B cell (primary cell): ENCODE measurements at regions not wholly inside any gene's neighbourhood (a gene's known extent, or its start where the extent isn't known, plus 50 kb on each side); places are given as distances from the start of the nearest gene placed in this dataset.

Experiments used
- ATAC-seq: fragments of 200-7000 bp; cut with Tn5 transposase; one replicate; pipeline ENCODE4 v1.10.0; 2021; ENCODE audit warnings: low read depth, mild to moderate bottlenecking, moderate number of reproducible peaks, moderate library complexity
- CTCF ChIA-PET: fragments of 350-600 bp; sonication (Branson Sonifier 250); formaldehyde crosslinking; loops from one replicate; lab custom pipeline; 2021; ENCODE audit warnings: antibody characterized with exemption, inconsistent platforms; lab: Charles Lee
- POLR2A ChIA-PET: fragments of 350-600 bp; sonication (Branson Sonifier 250); formaldehyde crosslinking; loops from one replicate; lab custom pipeline; 2021; ENCODE audit warnings: antibody characterized with exemption; lab: Charles Lee
- DNase-seq: peaks from one replicate; pipeline ENCODE4 v3.0.0; 2013
- H2AFZ ChIP-seq: 2 replicates; pipeline ENCODE4 v1.6.1; 2012; ENCODE audit warnings: mild to moderate bottlenecking, low read depth, low read length; ENCODE audit not compliant: insufficient read depth, poor library complexity, severe bottlenecking
- H3K27ac ChIP-seq, 2 donors: 1 replicate in 1 of 2; 2 replicates in 1 of 2; pipeline ENCODE4 v1.5.1; 2012 to 2013; ENCODE audit warnings: low read length in 2 of 2, mild to moderate bottlenecking in 2 of 2, moderate library complexity in 1 of 2
- H3K27me3 ChIP-seq, 4 experiments: fragments of 200-600 bp in 1 of 4; sonication (generic) in 1 of 4; replicated peaks in 1 of 4; 1 replicate in 2 of 4; 2 replicates in 2 of 4; pipeline versions ENCODE4 v1.6.1 to v1.7.0; 2013 to 2016; ENCODE audit warnings: low read length in 3 of 4, mild to moderate bottlenecking in 2 of 4, mixed read lengths in 1 of 4, moderate library complexity in 1 of 4; ENCODE audit not compliant: insufficient read depth in 4 of 4, control insufficient read depth in 3 of 4; ENCODE audit errors: control extremely low read depth in 1 of 4
- H3K36me3 ChIP-seq, 2 experiments: replicated peaks in 1 of 2; 1 replicate in 1 of 2; 2 replicates in 1 of 2; pipeline versions ENCODE4 v1.6.1 to v1.7.1; 2013; ENCODE audit warnings: low read length in 1 of 2; ENCODE audit not compliant: insufficient read depth in 2 of 2, control insufficient read depth in 1 of 2; ENCODE audit errors: control extremely low read depth in 1 of 2, extremely low read depth in 1 of 2
- H3K4me1 ChIP-seq, 2 donors: fragments of 200-600 bp in 1 of 2; sonication (generic) in 1 of 2; 1 replicate in 1 of 2; 2 replicates in 1 of 2; pipeline versions ENCODE4 v1.5.1 to v1.6.1; 2013 to 2017; ENCODE audit warnings: low read length in 2 of 2; ENCODE audit not compliant: control insufficient read depth in 2 of 2, insufficient read depth in 2 of 2
- H3K4me2 ChIP-seq: replicated peaks from 2 replicates; pipeline ENCODE3; 2012; ENCODE audit warnings: mild to moderate bottlenecking, low read depth, low read length; ENCODE audit not compliant: poor library complexity, severe bottlenecking
- H3K4me3 ChIP-seq, 5 experiments: fragments of 200-600 bp in 1 of 5; sonication (generic) in 1 of 5; 1 replicate in 3 of 5; 2 replicates in 2 of 5; pipeline versions ENCODE4 v1.5.1 to v1.7.0; 2011 to 2016; ENCODE audit warnings: low read length in 4 of 5, mild to moderate bottlenecking in 4 of 5, low read depth in 2 of 5, control low read depth in 1 of 5, moderate library complexity in 1 of 5; ENCODE audit not compliant: insufficient read depth in 1 of 5; ENCODE audit errors: control extremely low read depth in 1 of 5, extremely low read depth in 1 of 5
- H3K79me2 ChIP-seq: fragments of 200-600 bp; sonication (generic); one replicate; pipeline ENCODE4 v1.6.0; 2016; ENCODE audit warnings: low read length; ENCODE audit not compliant: control insufficient read depth, insufficient read depth
- H3K9ac ChIP-seq: fragments of 200-600 bp; sonication (generic); 2 replicates; pipeline ENCODE4 v1.6.1; 2017; ENCODE audit warnings: mild to moderate bottlenecking, low read length, moderate library complexity
- H3K9me3 ChIP-seq, 3 donors: one replicate each; pipeline versions ENCODE4 v1.6.1 to v1.7.1; 2013; ENCODE audit warnings: low read length in 2 of 3; ENCODE audit not compliant: control insufficient read depth in 2 of 3, insufficient read depth in 1 of 3; ENCODE audit errors: control extremely low read depth in 1 of 3
- H4K20me1 ChIP-seq: 2 replicates; pipeline ENCODE4 v1.6.0; 2012; ENCODE audit warnings: mild to moderate bottlenecking, low read length; ENCODE audit not compliant: insufficient read depth, control insufficient read depth, poor library complexity, severe bottlenecking
- H3K27ac Mint-ChIP-seq: one replicate; pipeline ENCODE4 v1.8.0; 2021; ENCODE audit warnings: mixed read lengths
- H3K27me3 Mint-ChIP-seq: one replicate; pipeline ENCODE4 v1.8.0; 2021; ENCODE audit warnings: mixed read lengths
- H3K4me1 Mint-ChIP-seq: one replicate; pipeline ENCODE4 v1.8.0; 2021; ENCODE audit warnings: mixed read lengths
- H3K4me3 Mint-ChIP-seq: one replicate; pipeline ENCODE4 v1.8.0; 2021; ENCODE audit warnings: mixed read lengths
- H3K9me3 Mint-ChIP-seq: one replicate; pipeline ENCODE4 v1.8.0; 2022; ENCODE audit warnings: mixed read lengths; ENCODE audit not compliant: insufficient read depth
- CTCF ChIP-seq: fragments of 200-600 bp; IDR thresholded peaks from one replicate; pipeline ENCODE4 v1.8.0; 2022; ENCODE audit warnings: antibody characterized with exemption, mild to moderate bottlenecking
- EZH2 ChIP-seq: IDR thresholded peaks from 2 replicates; pipeline ENCODE4 v1.6.1; 2012; ENCODE audit warnings: borderline replicate concordance, low read depth, mild to moderate bottlenecking, moderate library complexity, low read length; ENCODE audit not compliant: insufficient read depth, poor library complexity, severe bottlenecking
- WGBS: methylation state at CpG from one replicate; pipeline ENCODE4 v1.1.5; 2013; ENCODE audit warnings: missing lambda C conversion rate; ENCODE audit not compliant: insufficient coverage; 5-methylcytosine and 5-hydroxymethylcytosine counted together
- intact Hi-C: fragments of 100-400 bp; cut with micrococcal nuclease; formaldehyde crosslinking; loops from one replicate; pipeline ENCODE4 v1.10.0; 2022

GRCh38 chr1:195948123-195948895, 659.9 kb downstream of the KCNT2 start:
- Mint-ChIP-seq H3K27me3 (no peaks in the 10 kb centered on the region), H3K4me3 (no peak overlapping the region), H3K9me3 (no peaks in the 10 kb centered on the region), H3K4me1 (no peaks in the 10 kb centered on the region), H3K27ac (no peak overlapping the region)
- intact Hi-C loops = no loop called here
- no peak overlapping the region for H3K4me2 ChIP-seq
- no peak overlapping the region for H3K27ac ChIP-seq
- H3K36me3 ChIP-seq = no peaks in the 10 kb centered on the region
- H2AFZ ChIP-seq = no peak overlapping the region
- no peak overlapping the region for H3K4me3 ChIP-seq
- ChIA-PET CTCF (no interaction called here), POLR2A (no interaction called here)
- no peaks in the 10 kb centered on the region for H4K20me1 ChIP-seq
- H3K27me3 ChIP-seq = no peaks in the 10 kb centered on the region
- peaks cover 0 to 10% (median 1%) of the 10 kb centered on the region in 3 donors for H3K9me3 ChIP-seq
- ATAC-seq (no peak), DNase-seq (no peak)
- WGBS = 90% methylated on average over 17 of the region's 22 CpGs
- H3K4me1 ChIP-seq = no peaks in the 10 kb centered on the region
- no peaks in the 10 kb centered on the region for H3K79me2 ChIP-seq
- TF ChIP-seq EZH2 = no peak
- no peak for TF ChIP-seq CTCF
- no peak overlapping the region for H3K9ac ChIP-seq

GRCh38 chr1:195946500-195946899, 661.7 kb downstream of the KCNT2 start:
- Histone ChIP-seq H3K9me3 (peaks cover 0 to 10% (median 1%) of the 10 kb centered on the region in 3 donors), H3K4me2 (no peak overlapping the region), H3K27me3 (no peaks in the 10 kb centered on the region), H3K36me3 (no peaks in the 10 kb centered on the region), H3K4me1 (no peaks in the 10 kb centered on the region), H3K79me2 (no peaks in the 10 kb centered on the region), H4K20me1 (no peaks in the 10 kb centered on the region), H3K4me3 (no peak overlapping the region), H2AFZ (no peak overlapping the region), H3K27ac (no peak overlapping the region), H3K9ac (no peak overlapping the region)
- ChIA-PET CTCF (no interaction called here), POLR2A (no interaction called here)
- TF ChIP-seq EZH2 = no peak
- TF ChIP-seq CTCF = no peak
- H3K4me3 Mint-ChIP-seq = no peak overlapping the region
- ATAC-seq (no peak), DNase-seq (no peak)
- intact Hi-C loops = no loop called here
- no peak overlapping the region for H3K27ac Mint-ChIP-seq
- no peaks in the 10 kb centered on the region for H3K4me1 Mint-ChIP-seq
- 29% methylated on average over 2 of the region's 4 CpGs for WGBS
- H3K9me3 Mint-ChIP-seq = no peaks in the 10 kb centered on the region
- H3K27me3 Mint-ChIP-seq = no peaks in the 10 kb centered on the region
